ENCODE measurements at regions not wholly inside any gene's neighbourhood (a gene's known extent, or its start where the extent isn't known, plus 50 kb on each side); places are given as distances from the start of the nearest gene placed in this dataset.

DNA sequence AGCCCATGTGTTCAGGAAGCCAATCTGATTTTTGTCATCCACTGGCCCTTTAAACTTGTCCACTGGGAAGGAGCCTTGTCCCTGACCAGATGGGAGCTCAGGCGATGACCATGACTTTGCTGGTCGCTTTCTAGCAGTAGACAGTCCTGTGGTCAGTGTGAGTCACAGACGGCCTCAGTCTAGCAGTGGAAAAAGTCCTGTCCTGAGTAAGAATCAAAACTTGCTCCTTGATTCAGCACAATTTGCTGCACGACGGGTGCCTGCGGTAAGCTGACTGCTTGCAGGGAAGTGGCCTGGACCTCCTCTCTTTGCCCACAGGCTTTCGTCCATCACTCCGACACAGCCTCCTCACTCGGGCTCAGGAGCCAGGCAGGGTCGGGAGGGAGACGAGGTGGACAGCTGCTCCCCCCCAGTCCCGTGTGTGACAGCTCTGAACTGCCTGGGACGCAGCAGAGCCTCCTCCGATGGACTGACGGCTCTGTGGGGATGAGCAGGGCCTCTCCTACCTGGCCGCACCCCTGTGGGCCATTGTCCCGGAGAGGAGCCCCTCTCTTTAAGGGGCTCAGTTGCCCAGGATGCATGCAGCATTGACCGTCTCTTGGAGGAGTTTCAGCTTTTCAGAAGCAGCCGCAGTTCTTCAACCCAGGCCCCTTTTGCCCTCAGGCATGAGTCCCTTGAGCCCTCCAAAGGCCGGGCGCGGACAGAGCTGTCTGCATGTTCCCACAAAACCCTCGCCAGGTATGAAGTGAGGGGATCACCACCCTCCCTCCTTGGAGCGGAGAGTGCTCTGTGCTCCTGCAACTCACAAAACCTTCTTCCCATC, 209.2 kb downstream of the ANKRD60 start:
- no peak overlapping the region for H3K9ac ChIP-seq (ENCODE audit: low read depth in 1 of 2, low read length in 2 of 2)
- no peak overlapping the region for H3K4me3 ChIP-seq (ENCODE audit: low read depth in 1 of 2, low read length in 2 of 2)
- no peak overlapping the region for H3K27ac ChIP-seq (ENCODE audit: low read depth, low read length)
- H3K9me3 ChIP-seq (ENCODE audit: control insufficient read depth in 1 of 2, low read length in 2 of 2) = no peaks in the 10 kb centered on the region
- H3K4me1 ChIP-seq (ENCODE audit: control insufficient read depth in 1 of 2, insufficient read depth in 2 of 2, low read length in 2 of 2) = no peaks in the 10 kb centered on the region
- H3K36me3 ChIP-seq (ENCODE audit: control insufficient read depth in 1 of 2, insufficient read depth in 2 of 2, low read length in 2 of 2) = no peaks in the 10 kb centered on the region
- no peaks in the 10 kb centered on the region for H3K27me3 ChIP-seq (ENCODE audit: control insufficient read depth in 1 of 2, insufficient read depth in 2 of 2, low read length in 2 of 2)

DNA sequence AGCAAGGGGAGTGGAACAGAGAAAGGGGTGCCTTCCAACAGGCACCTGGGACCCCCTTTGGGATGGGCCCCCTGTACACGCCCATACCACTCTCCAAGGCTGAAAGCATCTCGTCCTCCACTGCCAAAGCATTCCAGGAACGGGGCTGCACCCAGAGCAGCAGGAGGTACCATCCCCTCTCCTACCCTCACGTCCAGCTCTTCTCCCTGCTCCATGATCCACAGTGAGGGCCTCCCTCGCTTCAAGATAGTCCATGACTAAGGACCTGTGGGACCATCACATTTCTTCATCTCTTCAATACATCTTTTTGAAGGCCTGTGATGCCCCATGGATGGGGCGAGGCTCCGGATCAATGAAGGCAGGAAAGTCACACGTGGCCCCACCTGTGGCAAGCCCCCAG, 209.9 kb downstream of the ANKRD60 start:
- H3K9me3 ChIP-seq (ENCODE audit: control insufficient read depth in 1 of 2, low read length in 2 of 2) = no peaks in the 10 kb centered on the region
- H3K27me3 ChIP-seq (ENCODE audit: control insufficient read depth in 1 of 2, insufficient read depth in 2 of 2, low read length in 2 of 2) = no peaks in the 10 kb centered on the region
- no peak overlapping the region for H3K4me3 ChIP-seq (ENCODE audit: low read depth in 1 of 2, low read length in 2 of 2)
- H3K36me3 ChIP-seq (ENCODE audit: control insufficient read depth in 1 of 2, insufficient read depth in 2 of 2, low read length in 2 of 2) = no peaks in the 10 kb centered on the region
- H3K9ac ChIP-seq (ENCODE audit: low read depth in 1 of 2, low read length in 2 of 2) = no peak overlapping the region
- H3K4me1 ChIP-seq (ENCODE audit: control insufficient read depth in 1 of 2, insufficient read depth in 2 of 2, low read length in 2 of 2) = no peaks in the 10 kb centered on the region
- no peak overlapping the region for H3K27ac ChIP-seq (ENCODE audit: low read depth, low read length)

DNA sequence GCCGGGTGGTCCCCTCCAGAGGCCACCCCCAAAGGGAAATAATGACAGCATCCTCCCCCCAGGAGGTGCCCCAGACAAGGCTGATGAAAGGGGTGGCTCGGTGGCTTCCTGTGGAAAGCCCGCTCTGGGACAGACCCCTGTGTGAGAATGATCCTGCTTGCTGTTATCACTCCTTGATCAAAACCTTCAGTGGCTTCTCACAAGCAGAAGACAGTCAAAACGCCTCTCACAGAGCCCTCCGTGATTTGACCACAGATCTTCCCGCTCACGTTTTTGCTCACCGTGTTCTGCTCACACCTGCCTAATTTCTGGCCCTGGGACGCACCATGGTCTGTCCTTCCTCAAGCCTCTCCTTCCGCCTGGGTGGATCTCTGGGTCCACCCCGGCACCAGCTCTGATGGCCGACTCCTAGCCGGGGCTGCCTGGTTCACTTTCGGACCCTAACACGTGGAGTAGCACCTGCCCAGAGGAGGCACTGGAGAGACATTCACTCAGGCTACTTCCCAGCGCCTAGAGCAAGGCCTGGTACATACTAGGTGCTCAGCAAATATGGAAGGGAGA, 210.4 kb downstream of the ANKRD60 start:
- H3K9me3 ChIP-seq (ENCODE audit: control insufficient read depth in 1 of 2, low read length in 2 of 2) = no peaks in the 10 kb centered on the region
- no peaks in the 10 kb centered on the region for H3K27me3 ChIP-seq (ENCODE audit: control insufficient read depth in 1 of 2, insufficient read depth in 2 of 2, low read length in 2 of 2)
- H3K27ac ChIP-seq (ENCODE audit: low read depth, low read length) = no peak overlapping the region
- H3K4me1 ChIP-seq (ENCODE audit: control insufficient read depth in 1 of 2, insufficient read depth in 2 of 2, low read length in 2 of 2) = no peaks in the 10 kb centered on the region
- H3K9ac ChIP-seq (ENCODE audit: low read depth in 1 of 2, low read length in 2 of 2) = no peak overlapping the region
- H3K4me3 ChIP-seq (ENCODE audit: low read depth in 1 of 2, low read length in 2 of 2) = no peak overlapping the region
- no peaks in the 10 kb centered on the region for H3K36me3 ChIP-seq (ENCODE audit: control insufficient read depth in 1 of 2, insufficient read depth in 2 of 2, low read length in 2 of 2)

DNA sequence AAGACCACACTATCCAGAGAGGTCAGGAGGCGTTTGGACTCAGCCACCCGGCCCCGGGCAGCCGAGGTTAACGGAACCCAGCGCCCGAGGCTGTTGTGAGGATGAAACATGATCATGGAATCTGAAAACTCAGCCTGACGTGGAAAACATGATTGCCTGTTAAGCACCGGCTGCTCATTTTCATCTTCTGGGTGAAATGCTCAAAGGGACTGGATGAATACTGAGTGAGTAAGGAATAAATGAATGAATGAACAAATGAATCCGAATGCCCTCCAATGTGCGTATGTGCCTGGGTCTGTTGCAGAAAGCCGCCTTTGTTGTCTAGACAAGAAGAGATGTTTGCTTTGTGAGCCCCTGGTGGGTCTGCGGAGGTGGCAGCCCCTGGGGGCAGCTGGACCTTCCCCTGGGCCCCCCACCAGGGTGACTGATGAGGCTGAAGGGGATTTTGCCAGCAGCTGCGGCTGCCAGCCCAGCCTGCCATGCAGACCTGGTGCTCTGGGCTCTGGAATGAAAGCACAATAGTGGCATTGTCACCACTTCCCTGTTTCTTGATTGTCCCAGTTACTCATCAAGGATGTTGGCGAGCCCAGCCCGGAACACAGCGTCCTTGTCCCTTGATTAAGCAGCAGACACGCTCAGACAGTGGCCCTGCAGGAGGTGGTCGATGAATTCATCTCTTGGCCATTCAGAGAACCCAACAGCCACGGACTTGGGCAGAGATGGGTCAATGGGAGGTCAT, 211.1 kb downstream of the ANKRD60 start:
- Histone ChIP-seq H3K9ac (ENCODE audit: low read depth in 1 of 2, low read length in 2 of 2) (no peak overlapping the region), H3K4me3 (ENCODE audit: low read depth in 1 of 2, low read length in 2 of 2) (no peak overlapping the region), H3K27ac (ENCODE audit: low read depth, low read length) (no peak overlapping the region)

DNA sequence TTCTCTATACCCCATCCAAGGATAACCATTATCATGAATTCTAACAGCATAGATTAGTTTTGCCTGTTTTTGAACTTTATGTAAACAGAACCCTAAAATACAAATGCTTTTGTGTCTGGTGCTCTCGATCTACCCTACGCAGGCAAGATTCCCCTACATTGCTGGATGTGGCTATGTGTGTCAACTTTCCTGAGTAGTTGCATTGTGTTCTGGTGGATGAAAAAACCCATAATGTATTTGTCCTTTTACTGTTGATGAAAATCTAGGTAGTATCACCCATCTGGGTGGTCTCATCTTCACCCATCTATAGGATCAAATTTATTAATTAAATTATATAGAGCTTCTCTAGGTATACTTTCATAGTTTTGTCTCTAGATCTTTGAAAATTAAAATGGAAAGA, 211.7 kb downstream of the ANKRD60 start:
- H3K4me1 ChIP-seq (ENCODE audit: control insufficient read depth in 1 of 2, insufficient read depth in 2 of 2, low read length in 2 of 2) = no peaks in the 10 kb centered on the region
- no peak overlapping the region for H3K9ac ChIP-seq (ENCODE audit: low read depth in 1 of 2, low read length in 2 of 2)
- H3K27ac ChIP-seq (ENCODE audit: low read depth, low read length) = no peak overlapping the region
- no peaks in the 10 kb centered on the region for H3K36me3 ChIP-seq (ENCODE audit: control insufficient read depth in 1 of 2, insufficient read depth in 2 of 2, low read length in 2 of 2)
- no peaks in the 10 kb centered on the region for H3K9me3 ChIP-seq (ENCODE audit: control insufficient read depth in 1 of 2, low read length in 2 of 2)
- no peak overlapping the region for H3K4me3 ChIP-seq (ENCODE audit: low read depth in 1 of 2, low read length in 2 of 2)
- H3K27me3 ChIP-seq (ENCODE audit: control insufficient read depth in 1 of 2, insufficient read depth in 2 of 2, low read length in 2 of 2) = no peaks in the 10 kb centered on the region

More for the DNA sequence above, 211.1 kb downstream of the ANKRD60 start:
- Histone ChIP-seq H3K9me3 (ENCODE audit: control insufficient read depth in 1 of 2, low read length in 2 of 2) (no peaks in the 10 kb centered on the region), H3K27me3 (ENCODE audit: control insufficient read depth in 1 of 2, insufficient read depth in 2 of 2, low read length in 2 of 2) (no peaks in the 10 kb centered on the region), H3K36me3 (ENCODE audit: control insufficient read depth in 1 of 2, insufficient read depth in 2 of 2, low read length in 2 of 2) (no peaks in the 10 kb centered on the region), H3K4me1 (ENCODE audit: control insufficient read depth in 1 of 2, insufficient read depth in 2 of 2, low read length in 2 of 2) (no peaks in the 10 kb centered on the region)

DNA sequence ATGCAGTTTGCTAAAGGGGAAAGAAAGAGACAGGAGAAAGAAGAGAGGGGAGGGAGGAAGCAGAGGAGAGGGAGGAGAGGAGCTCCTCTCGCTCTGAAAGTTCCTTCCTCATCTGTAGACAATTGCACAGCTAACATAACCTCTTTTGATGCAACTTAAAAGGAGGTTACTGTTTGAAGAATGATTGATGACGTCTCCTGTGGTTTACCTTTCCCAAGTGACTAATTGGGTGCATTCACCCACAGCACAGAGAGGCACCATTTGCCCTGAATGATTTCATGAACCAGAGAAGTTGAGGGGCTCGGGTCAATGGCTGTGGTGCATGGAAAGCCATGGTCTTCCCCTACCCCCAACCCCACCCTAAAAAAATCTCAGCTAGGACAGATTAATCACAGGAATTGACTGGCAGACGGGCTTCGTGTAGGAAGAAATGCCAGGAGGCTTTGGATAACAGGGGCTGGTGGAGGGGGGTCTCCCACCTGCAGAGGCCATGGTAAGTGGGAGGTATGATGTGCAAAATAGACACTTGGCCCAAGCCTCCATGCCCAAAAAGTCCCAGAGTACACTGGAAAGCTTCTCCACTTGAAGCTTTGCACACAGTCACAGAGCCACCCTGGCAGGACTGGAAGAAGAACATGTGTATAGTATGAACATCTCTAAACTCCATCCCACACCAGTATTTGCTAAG, 213.7 kb downstream of the ANKRD60 start:
- Histone ChIP-seq H3K27ac (ENCODE audit: low read depth, low read length) (no peak overlapping the region), H3K36me3 (ENCODE audit: control insufficient read depth in 1 of 2, insufficient read depth in 2 of 2, low read length in 2 of 2) (no peaks in the 10 kb centered on the region), H3K4me1 (ENCODE audit: control insufficient read depth in 1 of 2, insufficient read depth in 2 of 2, low read length in 2 of 2) (no peaks in the 10 kb centered on the region), H3K9ac (ENCODE audit: low read depth in 1 of 2, low read length in 2 of 2) (no peak overlapping the region), H3K4me3 (ENCODE audit: low read depth in 1 of 2, low read length in 2 of 2) (no peak overlapping the region), H3K27me3 (ENCODE audit: control insufficient read depth in 1 of 2, insufficient read depth in 2 of 2, low read length in 2 of 2) (no peaks in the 10 kb centered on the region), H3K9me3 (ENCODE audit: control insufficient read depth in 1 of 2, low read length in 2 of 2) (no peaks in the 10 kb centered on the region)

DNA sequence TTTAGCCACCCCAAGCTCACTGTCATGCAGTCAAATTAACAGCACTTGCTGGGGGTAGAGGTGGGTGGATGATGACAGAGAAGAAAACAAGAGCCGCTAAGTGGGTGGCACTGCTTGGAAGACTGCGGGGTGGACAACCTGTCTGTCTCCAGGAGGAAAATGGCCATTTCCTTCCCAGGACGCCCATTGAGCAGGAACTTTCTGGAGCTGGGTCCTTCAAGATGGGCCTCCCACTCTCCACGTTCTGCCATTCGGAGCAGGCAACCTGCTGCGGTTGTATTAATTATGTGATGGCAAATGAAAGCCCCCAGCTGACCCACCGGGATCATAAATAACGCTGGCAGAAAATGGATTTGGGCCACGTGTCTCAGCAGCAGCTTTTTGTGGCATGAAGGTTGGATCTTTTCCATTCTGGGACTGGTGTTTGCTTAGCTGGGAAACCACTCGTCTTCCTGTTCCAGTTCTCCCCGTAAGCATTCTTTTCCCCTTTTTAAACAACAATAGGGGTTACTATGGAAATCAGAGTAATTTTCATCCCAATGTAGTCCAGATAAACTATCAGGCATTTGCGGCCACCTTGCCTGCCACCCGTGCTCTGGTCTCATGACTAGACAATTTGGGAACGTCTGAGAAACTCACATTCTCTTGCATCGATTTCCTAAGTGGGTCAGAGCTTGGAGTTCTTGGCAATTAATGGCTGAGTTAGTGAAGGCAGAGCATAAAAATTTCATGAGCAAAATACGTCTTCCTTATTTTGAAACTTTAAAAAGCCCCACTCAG, 215.5 kb downstream of the ANKRD60 start:
- no peaks in the 10 kb centered on the region for H3K27me3 ChIP-seq (ENCODE audit: control insufficient read depth in 1 of 2, insufficient read depth in 2 of 2, low read length in 2 of 2)
- no peaks in the 10 kb centered on the region for H3K36me3 ChIP-seq (ENCODE audit: control insufficient read depth in 1 of 2, insufficient read depth in 2 of 2, low read length in 2 of 2)
- H3K4me3 ChIP-seq (ENCODE audit: low read depth in 1 of 2, low read length in 2 of 2) = no peak overlapping the region
- H3K27ac ChIP-seq (ENCODE audit: low read depth, low read length) = no peak overlapping the region
- H3K9me3 ChIP-seq (ENCODE audit: control insufficient read depth in 1 of 2, low read length in 2 of 2) = no peaks in the 10 kb centered on the region
- no peaks in the 10 kb centered on the region for H3K4me1 ChIP-seq (ENCODE audit: control insufficient read depth in 1 of 2, insufficient read depth in 2 of 2, low read length in 2 of 2)
- no peak overlapping the region for H3K9ac ChIP-seq (ENCODE audit: low read depth in 1 of 2, low read length in 2 of 2)

DNA sequence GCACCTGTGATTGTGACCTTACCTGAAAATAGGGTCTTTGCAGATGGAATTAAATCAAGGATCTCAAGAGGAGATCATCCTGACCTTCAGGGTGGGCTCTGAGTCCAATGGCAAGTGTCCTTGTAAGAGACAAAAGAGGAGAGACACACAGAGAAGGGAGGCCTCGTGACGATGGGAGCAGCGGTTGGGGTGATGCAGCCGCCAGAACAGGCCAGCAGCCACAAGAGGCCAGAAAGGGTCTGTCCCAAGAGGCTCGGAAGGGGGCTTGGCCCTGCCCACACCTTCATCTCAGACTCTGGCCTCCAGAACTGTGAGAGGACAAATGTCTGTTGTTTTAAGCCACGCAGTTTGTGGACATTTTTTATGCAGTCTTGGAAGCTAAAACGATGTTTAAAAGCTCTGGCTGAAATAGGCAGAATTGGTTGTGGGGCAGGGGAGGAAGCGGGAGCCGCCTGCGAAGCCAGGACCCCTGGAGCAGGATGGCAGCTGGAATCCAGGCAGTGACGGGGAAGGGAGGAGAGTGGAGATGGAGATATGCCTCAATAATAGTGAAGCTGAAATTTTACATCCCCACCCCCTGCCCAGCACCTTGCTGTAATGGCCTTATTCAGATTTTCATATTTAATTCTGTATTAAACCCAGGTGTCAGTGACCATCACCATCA, 216.4 kb downstream of the ANKRD60 start:
- Histone ChIP-seq H3K27me3 (ENCODE audit: control insufficient read depth in 1 of 2, insufficient read depth in 2 of 2, low read length in 2 of 2) (no peaks in the 10 kb centered on the region), H3K9me3 (ENCODE audit: control insufficient read depth in 1 of 2, low read length in 2 of 2) (no peaks in the 10 kb centered on the region), H3K9ac (ENCODE audit: low read depth in 1 of 2, low read length in 2 of 2) (no peak overlapping the region), H3K4me1 (ENCODE audit: control insufficient read depth in 1 of 2, insufficient read depth in 2 of 2, low read length in 2 of 2) (no peaks in the 10 kb centered on the region), H3K36me3 (ENCODE audit: control insufficient read depth in 1 of 2, insufficient read depth in 2 of 2, low read length in 2 of 2) (no peaks in the 10 kb centered on the region), H3K4me3 (ENCODE audit: low read depth in 1 of 2, low read length in 2 of 2) (no peak overlapping the region), H3K27ac (ENCODE audit: low read depth, low read length) (no peak overlapping the region)

DNA sequence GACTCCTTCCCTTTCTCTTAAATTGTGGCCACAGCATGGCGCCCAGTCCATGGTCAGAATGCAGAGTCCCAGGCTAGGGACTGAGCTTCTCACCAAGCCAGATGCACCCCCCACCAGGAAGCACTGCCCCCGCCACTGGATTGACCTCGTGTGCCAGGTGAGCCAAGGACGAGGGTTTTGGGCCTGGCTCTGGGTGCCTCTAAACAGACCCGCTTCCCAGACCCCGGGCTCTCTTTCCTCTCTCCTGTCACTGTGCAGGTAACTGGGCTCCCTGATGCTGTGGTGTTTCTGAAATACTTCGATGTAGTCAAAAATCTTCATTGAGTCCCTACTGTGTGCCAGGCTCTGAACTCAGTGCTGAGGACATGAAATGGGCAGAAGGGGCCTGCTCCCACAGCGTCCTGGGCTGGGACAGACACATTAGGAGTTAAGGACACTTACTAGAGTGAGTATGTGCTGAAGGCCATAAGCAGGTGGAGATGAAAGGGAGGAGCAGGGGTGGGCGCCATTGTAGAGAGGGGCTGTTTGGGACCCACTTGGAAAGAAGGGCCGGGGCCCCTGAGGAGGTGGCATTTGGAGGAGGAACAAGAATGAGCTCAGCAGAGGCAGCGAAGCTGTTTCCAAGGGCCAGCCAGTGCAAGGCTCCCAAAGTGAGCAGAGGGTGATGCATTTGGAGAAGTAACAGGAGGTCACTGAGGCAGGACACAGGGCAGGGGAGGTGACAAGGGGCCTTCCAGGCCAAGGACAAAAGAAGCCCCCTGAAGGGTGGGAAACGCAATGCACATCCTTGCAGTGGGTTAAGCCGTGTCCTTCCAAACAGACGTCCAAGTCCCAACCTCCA, 217.1 kb downstream of the ANKRD60 start:
- Histone ChIP-seq H3K36me3 (ENCODE audit: control insufficient read depth in 1 of 2, insufficient read depth in 2 of 2, low read length in 2 of 2) (no peaks in the 10 kb centered on the region), H3K27ac (ENCODE audit: low read depth, low read length) (no peak overlapping the region), H3K9ac (ENCODE audit: low read depth in 1 of 2, low read length in 2 of 2) (no peak overlapping the region), H3K4me1 (ENCODE audit: control insufficient read depth in 1 of 2, insufficient read depth in 2 of 2, low read length in 2 of 2) (no peaks in the 10 kb centered on the region), H3K9me3 (ENCODE audit: control insufficient read depth in 1 of 2, low read length in 2 of 2) (no peaks in the 10 kb centered on the region), H3K27me3 (ENCODE audit: control insufficient read depth in 1 of 2, insufficient read depth in 2 of 2, low read length in 2 of 2) (no peaks in the 10 kb centered on the region), H3K4me3 (ENCODE audit: low read depth in 1 of 2, low read length in 2 of 2) (no peak overlapping the region)

Data from duodenal mucosa (tissue), 2 donors.